Stimulated activated CD4-positive, alpha-beta T cell treated with anti-CD3 and anti-CD28 coated beads, Interleukin-12 subunit alpha, Interleukin-12 subunit beta, amount 100 ng/mL, for 48 hours (primary cell): ENCODE measurements at regions not wholly inside any gene's neighbourhood (a gene's known extent, or its start where the extent isn't known, plus 50 kb on each side); places are given as distances from the start of the nearest gene placed in this dataset.

Experiments
- DNase-seq, 3 donors: peaks; one replicate each; pipeline ENCODE4 v3.0.0-alpha.2; 2020; ENCODE audit warnings: low read depth in 2 of 3, low spot score in 1 of 3

- no peak for DNase-seq
Measured at GRCh38 chr16:86185089-86185488, 286.1 kb downstream of the IRF8 start.

GRCh38 chr16:86186313-86186712, 287.4 kb downstream of the IRF8 start:
- DNase-seq, result no peak

- DNase-seq, result no peak
Measured at GRCh38 chr16:86189934-86190333, 291.0 kb downstream of the IRF8 start.

- DNase-seq, result no peak
Measured at GRCh38 chr16:86191663-86192062, 292.7 kb downstream of the IRF8 start.

- DNase-seq, result no peak
Measured at GRCh38 chr16:86193528-86194193, 294.7 kb downstream of the IRF8 start.

GRCh38 chr16:86195863-86196630, 297.1 kb downstream of the IRF8 start:
- DNase-seq, result no peak

GRCh38 chr16:86196687-86197391, 297.9 kb downstream of the IRF8 start:
- no peak for DNase-seq

GRCh38 chr16:86198206-86199118, 299.5 kb downstream of the IRF8 start:
- no peak for DNase-seq

- no peak for DNase-seq
Measured at GRCh38 chr16:86199182-86199581, 300.2 kb downstream of the IRF8 start.

GRCh38 chr16:86199871-86200695, 301.1 kb downstream of the IRF8 start:
- no peak for DNase-seq

GRCh38 chr16:86200722-86201121, 301.8 kb downstream of the IRF8 start:
- DNase-seq, result no peak

- no peak for DNase-seq
Measured at GRCh38 chr16:86201746-86202145, 302.8 kb downstream of the IRF8 start.

- no peak for DNase-seq
Measured at GRCh38 chr16:86202267-86202666, 303.3 kb downstream of the IRF8 start.

- DNase-seq, result no peak
Measured at GRCh38 chr16:86202760-86203426, 303.9 kb downstream of the IRF8 start.

GRCh38 chr16:86203557-86204275, 304.8 kb downstream of the IRF8 start:
- no peak for DNase-seq

GRCh38 chr16:86205521-86206245, 304.6 kb upstream of the FOXF1 start:
- no peak for DNase-seq

- DNase-seq, result no peak
Measured at GRCh38 chr16:86207350-86207749, 303.0 kb upstream of the FOXF1 start.

GRCh38 chr16:86209202-86209601, 301.1 kb upstream of the FOXF1 start:
- no peak for DNase-seq
